Loucy (cell line): ENCODE measurements at regions not wholly inside any gene's neighbourhood (a gene's known extent, or its start where the extent isn't known, plus 50 kb on each side); places are given as distances from the start of the nearest gene placed in this dataset.

Source experiments
- H2AFZ ChIP-seq: fragments of 200-600 bp; sonication (generic); 2 replicates; pipeline ENCODE4 v1.6.0; 2016; ENCODE audit warnings: antibody characterized with exemption, mild to moderate bottlenecking, low read length, moderate library complexity
- H3F3A ChIP-seq: fragments of 200-600 bp; 2 replicates; pipeline ENCODE4 v1.6.0; 2016; ENCODE audit warnings: antibody characterized with exemption, low read depth, mild to moderate bottlenecking
- H3K27me3 ChIP-seq: fragments of 200-600 bp; sonication (generic); 2 replicates; pipeline ENCODE4 v1.6.1; 2014; ENCODE audit warnings: low read length, mild to moderate bottlenecking; ENCODE audit not compliant: insufficient read depth, poor library complexity, severe bottlenecking
- H3K36me3 ChIP-seq: fragments of 200-600 bp; sonication (generic); 2 replicates; pipeline ENCODE4 v1.6.1; 2016; ENCODE audit warnings: low read length; ENCODE audit not compliant: insufficient read depth
- H3K4me1 ChIP-seq: fragments of 200-600 bp; sonication (generic); 2 replicates; pipeline ENCODE4 v1.5.1; 2014; ENCODE audit warnings: low read length, mild to moderate bottlenecking; ENCODE audit not compliant: insufficient read depth, poor library complexity, severe bottlenecking
- H3K4me2 ChIP-seq: fragments of 200-600 bp; sonication (generic); 2 replicates; pipeline ENCODE4 v1.6.0; 2014; ENCODE audit warnings: antibody characterized with exemption, low read length, low read depth, mild to moderate bottlenecking; ENCODE audit not compliant: poor library complexity, severe bottlenecking
- H3K4me3 ChIP-seq: fragments of 200-600 bp; sonication (generic); 2 replicates; pipeline ENCODE4 v1.5.1; 2014; ENCODE audit warnings: low read length, mild to moderate bottlenecking, mixed read lengths; ENCODE audit not compliant: poor library complexity, severe bottlenecking
- H3K79me2 ChIP-seq: fragments of 200-600 bp; sonication (generic); 2 replicates; pipeline ENCODE4 v1.6.1; 2014; ENCODE audit warnings: low read length; ENCODE audit not compliant: insufficient read depth
- H3K9ac ChIP-seq: fragments of 200-600 bp; sonication (generic); 2 replicates; pipeline ENCODE4 v1.6.0; 2014; ENCODE audit warnings: mild to moderate bottlenecking, low read depth, low read length, moderate library complexity; ENCODE audit not compliant: poor library complexity, severe bottlenecking
- H3K9me2 ChIP-seq: fragments of 200-600 bp; sonication (generic); replicated peaks from 2 replicates; pipeline ENCODE4 v1.6.1; 2016; ENCODE audit warnings: low read depth, low read length, mixed read lengths
- H3K9me3 ChIP-seq: fragments of 200-600 bp; sonication (generic); 2 replicates; pipeline ENCODE4 v1.6.1; 2014; ENCODE audit warnings: mild to moderate bottlenecking, antibody characterized with exemption, low read length, low read depth; ENCODE audit not compliant: insufficient read depth
- H4K20me1 ChIP-seq: fragments of 200-600 bp; sonication (generic); 2 replicates; pipeline ENCODE4 v1.6.0; 2014; ENCODE audit warnings: antibody characterized with exemption, low read length, mild to moderate bottlenecking; ENCODE audit not compliant: insufficient read depth, poor library complexity, severe bottlenecking
- EZH2phosphoT487 ChIP-seq: fragments of 200-600 bp; IDR thresholded peaks from 2 replicates; pipeline ENCODE4 v1.6.1; 2018; ENCODE audit warnings: antibody characterized with exemption, mild to moderate bottlenecking, moderate library complexity, borderline replicate concordance
- TF ChIP-seq, protein P1 (sequence below): fragments of 200-600 bp; sonication (generic); conservative IDR thresholded peaks from 2 replicates; pipeline ENCODE4 v1.5.1; 2014; ENCODE audit warnings: mild to moderate bottlenecking, antibody characterized with exemption, low read length

DNA sequence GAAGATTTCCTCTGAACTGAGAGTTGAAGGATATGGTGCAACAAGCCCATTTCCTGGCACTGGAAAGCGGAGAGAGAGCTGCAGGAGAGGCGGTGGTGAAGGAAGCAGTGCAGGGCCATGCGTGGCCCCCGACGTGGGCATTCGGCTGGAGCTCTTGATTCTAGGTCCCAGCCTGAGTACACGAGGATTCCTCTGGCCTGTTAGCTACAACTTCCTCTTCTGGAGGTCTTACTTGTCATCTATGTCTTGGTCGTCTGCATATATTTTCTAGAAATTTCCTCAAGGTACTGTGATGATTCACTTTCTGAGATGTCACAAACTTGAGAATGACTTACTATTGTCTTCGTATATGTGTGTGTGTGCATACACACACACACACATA is 59.2 kb upstream of the JAZF1 start:
- no peaks in the 10 kb centered on the region for H3F3A ChIP-seq
- H2AFZ ChIP-seq, result no peak overlapping the region
- no peak overlapping the region for H3K9ac ChIP-seq
- H3K9me2 ChIP-seq, result no peaks in the 10 kb centered on the region
- peak overlapping the region; percentile 40 for H3K4me2 ChIP-seq
- no peaks in the 10 kb centered on the region for H3K27me3 ChIP-seq
- TF ChIP-seq EZH2phosphoT487, result no peak
- H3K36me3 ChIP-seq, result no peaks in the 10 kb centered on the region
- no peaks in the 10 kb centered on the region for H3K79me2 ChIP-seq
- peaks cover 17% of the 10 kb centered on the region for H3K4me1 ChIP-seq
- no peak overlapping the region for H3K4me3 ChIP-seq
- no peaks in the 10 kb centered on the region for H3K9me3 ChIP-seq
- H4K20me1 ChIP-seq, result no peaks in the 10 kb centered on the region

DNA sequence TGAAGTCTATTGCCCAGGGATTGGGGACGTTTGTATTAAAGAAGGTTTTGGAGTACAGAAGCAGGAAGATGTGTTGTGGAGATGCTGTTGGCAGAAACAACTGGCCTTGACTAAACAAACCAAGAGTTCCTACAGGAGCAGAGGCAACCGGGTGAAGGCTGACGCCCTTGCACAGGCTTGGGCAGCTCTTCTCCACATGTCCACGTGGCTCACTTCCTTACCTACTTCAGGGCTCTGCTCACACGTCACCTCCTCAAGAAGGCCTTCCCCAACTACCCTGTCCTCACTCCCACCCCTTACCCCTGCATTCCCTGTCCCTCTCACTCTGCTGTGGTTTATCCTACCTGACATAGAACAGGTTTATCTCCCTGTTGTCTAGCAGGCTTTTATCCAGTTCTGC is 59.9 kb upstream of the JAZF1 start:
- Histone ChIP-seq H3K4me3 (no peak overlapping the region), H3K9me3 (no peaks in the 10 kb centered on the region), H2AFZ (no peak overlapping the region), H3K79me2 (no peaks in the 10 kb centered on the region), H3K4me2 (no peak overlapping the region), H3F3A (no peaks in the 10 kb centered on the region), H3K9me2 (no peaks in the 10 kb centered on the region), H4K20me1 (no peaks in the 10 kb centered on the region), H3K4me1 (peaks cover 11% of the 10 kb centered on the region), H3K36me3 (no peaks in the 10 kb centered on the region), H3K27me3 (no peaks in the 10 kb centered on the region), H3K9ac (no peak overlapping the region)
- no peak for TF ChIP-seq EZH2phosphoT487
- TF ChIP-seq, protein P1, sequence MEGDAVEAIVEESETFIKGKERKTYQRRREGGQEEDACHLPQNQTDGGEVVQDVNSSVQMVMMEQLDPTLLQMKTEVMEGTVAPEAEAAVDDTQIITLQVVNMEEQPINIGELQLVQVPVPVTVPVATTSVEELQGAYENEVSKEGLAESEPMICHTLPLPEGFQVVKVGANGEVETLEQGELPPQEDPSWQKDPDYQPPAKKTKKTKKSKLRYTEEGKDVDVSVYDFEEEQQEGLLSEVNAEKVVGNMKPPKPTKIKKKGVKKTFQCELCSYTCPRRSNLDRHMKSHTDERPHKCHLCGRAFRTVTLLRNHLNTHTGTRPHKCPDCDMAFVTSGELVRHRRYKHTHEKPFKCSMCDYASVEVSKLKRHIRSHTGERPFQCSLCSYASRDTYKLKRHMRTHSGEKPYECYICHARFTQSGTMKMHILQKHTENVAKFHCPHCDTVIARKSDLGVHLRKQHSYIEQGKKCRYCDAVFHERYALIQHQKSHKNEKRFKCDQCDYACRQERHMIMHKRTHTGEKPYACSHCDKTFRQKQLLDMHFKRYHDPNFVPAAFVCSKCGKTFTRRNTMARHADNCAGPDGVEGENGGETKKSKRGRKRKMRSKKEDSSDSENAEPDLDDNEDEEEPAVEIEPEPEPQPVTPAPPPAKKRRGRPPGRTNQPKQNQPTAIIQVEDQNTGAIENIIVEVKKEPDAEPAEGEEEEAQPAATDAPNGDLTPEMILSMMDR, result no peak

DNA sequence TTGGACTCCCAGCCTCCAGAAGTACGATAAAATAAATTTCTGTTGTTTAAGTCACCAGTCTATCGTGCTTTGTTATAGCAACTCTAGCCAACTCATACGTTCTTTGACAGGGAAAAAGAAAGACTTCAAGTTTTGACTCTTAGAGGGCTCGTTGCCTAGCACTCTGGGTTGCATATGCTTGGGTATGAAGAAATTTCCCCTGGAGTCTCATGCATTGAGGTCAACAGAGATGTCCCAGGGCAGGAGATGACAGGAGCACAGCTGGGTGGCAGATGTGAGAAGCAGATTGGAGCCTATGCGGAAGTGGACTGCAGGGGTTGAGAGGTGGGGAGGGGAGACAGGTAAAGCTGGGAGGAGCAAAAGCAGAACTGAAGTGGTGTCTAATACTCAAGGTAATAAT is 63.3 kb upstream of the JAZF1 start:
- no peaks in the 10 kb centered on the region for H3K36me3 ChIP-seq
- no peaks in the 10 kb centered on the region for H3K79me2 ChIP-seq
- no peaks in the 10 kb centered on the region for H3F3A ChIP-seq
- H3K9me3 ChIP-seq, result no peaks in the 10 kb centered on the region
- TF ChIP-seq EZH2phosphoT487, result no peak
- TF ChIP-seq, protein P1, result no peak
- H3K4me2 ChIP-seq, result no peak overlapping the region
- H3K9ac ChIP-seq, result no peak overlapping the region
- H2AFZ ChIP-seq, result no peak overlapping the region
- H4K20me1 ChIP-seq, result no peaks in the 10 kb centered on the region
- peaks cover 8% of the 10 kb centered on the region for H3K4me1 ChIP-seq
- no peak overlapping the region for H3K4me3 ChIP-seq
- H3K9me2 ChIP-seq, result no peaks in the 10 kb centered on the region
- no peaks in the 10 kb centered on the region for H3K27me3 ChIP-seq

DNA sequence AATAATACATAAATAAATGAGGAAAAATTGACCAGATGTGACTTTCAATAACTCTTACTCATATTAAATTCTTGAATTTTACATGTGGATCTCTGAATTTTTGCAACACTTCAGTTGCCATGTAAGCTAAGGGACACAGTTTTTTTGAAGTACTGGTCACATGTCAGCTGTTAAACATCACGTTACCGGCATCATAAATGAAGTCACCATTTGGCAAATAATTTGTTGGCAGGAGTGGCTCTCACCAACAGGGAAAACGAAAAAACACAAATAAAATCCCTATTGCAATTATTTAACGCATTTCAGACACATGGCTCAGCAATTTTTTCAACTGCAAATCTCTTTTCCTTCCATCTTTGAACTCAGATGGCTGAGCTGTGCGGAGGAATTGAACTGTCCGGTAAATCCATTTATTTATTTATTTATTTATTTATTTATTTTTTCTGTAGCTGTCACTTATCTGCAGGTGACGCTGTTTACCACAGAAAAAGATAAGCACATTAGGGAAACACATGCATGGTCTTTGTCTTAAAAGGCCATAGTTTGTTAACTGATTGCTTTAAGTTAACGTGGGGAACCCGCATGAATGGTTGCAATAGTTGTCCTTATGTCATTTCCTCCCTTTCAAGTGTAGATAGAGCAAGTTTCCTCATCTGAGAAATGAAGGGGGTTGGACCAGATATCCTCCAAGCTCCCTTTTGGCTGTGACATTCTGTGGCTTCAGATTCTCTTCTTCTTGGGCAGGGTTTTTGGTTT is 64.7 kb upstream of the JAZF1 start:
- Histone ChIP-seq H3K79me2 (no peaks in the 10 kb centered on the region), H3K9ac (no peak overlapping the region), H3K4me2 (no peak overlapping the region), H3K9me2 (no peaks in the 10 kb centered on the region), H3K9me3 (no peaks in the 10 kb centered on the region), H3K4me3 (no peak overlapping the region), H4K20me1 (no peaks in the 10 kb centered on the region), H3F3A (no peaks in the 10 kb centered on the region), H3K36me3 (no peaks in the 10 kb centered on the region), H3K27me3 (no peaks in the 10 kb centered on the region), H2AFZ (no peak overlapping the region), H3K4me1 (no peaks in the 10 kb centered on the region)
- no peak for TF ChIP-seq EZH2phosphoT487
- TF ChIP-seq, protein P1, result no peak
